ENCODE measurements at regions not wholly inside any gene's neighbourhood (a gene's known extent, or its start where the extent isn't known, plus 50 kb on each side); places are given as distances from the start of the nearest gene placed in this dataset.

GRCh38 chr6:95109212-95109611 lies 468.1 kb upstream of the MANEA start:
- TF ChIP-seq ZSCAN18 (CRISPR knock-in tag; IDR thresholded peaks at IDR 0.05), result no peak
- TF ChIP-seq TEAD1 (CRISPR knock-in tag; IDR thresholded peaks at IDR 0.05), result no peak
- TF ChIP-seq FOXJ3 (CRISPR knock-in tag; IDR thresholded peaks at IDR 0.05; ENCODE audit: borderline replicate concordance), result no peak
- no peak for TF ChIP-seq SMAD4 (CRISPR knock-in tag; IDR thresholded peaks at IDR 0.05)
- TF ChIP-seq CTCF (IDR thresholded peaks at IDR 0.05), result no peak
- TF ChIP-seq JUN (CRISPR knock-in tag; IDR thresholded peaks at IDR 0.05), result no peak
- no peak for TF ChIP-seq HMGXB4 (CRISPR knock-in tag; IDR thresholded peaks at IDR 0.05)
- no peak for TF ChIP-seq ELF4 (CRISPR knock-in tag; IDR thresholded peaks at IDR 0.05; ENCODE audit: low read depth)
- TF ChIP-seq PRDM15 (CRISPR knock-in tag; IDR thresholded peaks at IDR 0.05), result no peak
- TF ChIP-seq, protein P1, sequence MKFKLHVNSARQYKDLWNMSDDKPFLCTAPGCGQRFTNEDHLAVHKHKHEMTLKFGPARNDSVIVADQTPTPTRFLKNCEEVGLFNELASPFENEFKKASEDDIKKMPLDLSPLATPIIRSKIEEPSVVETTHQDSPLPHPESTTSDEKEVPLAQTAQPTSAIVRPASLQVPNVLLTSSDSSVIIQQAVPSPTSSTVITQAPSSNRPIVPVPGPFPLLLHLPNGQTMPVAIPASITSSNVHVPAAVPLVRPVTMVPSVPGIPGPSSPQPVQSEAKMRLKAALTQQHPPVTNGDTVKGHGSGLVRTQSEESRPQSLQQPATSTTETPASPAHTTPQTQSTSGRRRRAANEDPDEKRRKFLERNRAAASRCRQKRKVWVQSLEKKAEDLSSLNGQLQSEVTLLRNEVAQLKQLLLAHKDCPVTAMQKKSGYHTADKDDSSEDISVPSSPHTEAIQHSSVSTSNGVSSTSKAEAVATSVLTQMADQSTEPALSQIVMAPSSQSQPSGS (CRISPR knock-in tag; IDR thresholded peaks at IDR 0.05; ENCODE audit: borderline replicate concordance, low read depth), result no peak
- no peak for TF ChIP-seq SOX15 (CRISPR knock-in tag; IDR thresholded peaks at IDR 0.05)
- no peak for TF ChIP-seq TEAD4 (CRISPR knock-in tag; IDR thresholded peaks at IDR 0.05)
- TF ChIP-seq, protein P2, sequence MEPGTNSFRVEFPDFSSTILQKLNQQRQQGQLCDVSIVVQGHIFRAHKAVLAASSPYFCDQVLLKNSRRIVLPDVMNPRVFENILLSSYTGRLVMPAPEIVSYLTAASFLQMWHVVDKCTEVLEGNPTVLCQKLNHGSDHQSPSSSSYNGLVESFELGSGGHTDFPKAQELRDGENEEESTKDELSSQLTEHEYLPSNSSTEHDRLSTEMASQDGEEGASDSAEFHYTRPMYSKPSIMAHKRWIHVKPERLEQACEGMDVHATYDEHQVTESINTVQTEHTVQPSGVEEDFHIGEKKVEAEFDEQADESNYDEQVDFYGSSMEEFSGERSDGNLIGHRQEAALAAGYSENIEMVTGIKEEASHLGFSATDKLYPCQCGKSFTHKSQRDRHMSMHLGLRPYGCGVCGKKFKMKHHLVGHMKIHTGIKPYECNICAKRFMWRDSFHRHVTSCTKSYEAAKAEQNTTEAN (CRISPR knock-in tag; IDR thresholded peaks at IDR 0.05), result no peak
- no peak for TF ChIP-seq ZNF317 (CRISPR knock-in tag; IDR thresholded peaks at IDR 0.05; ENCODE audit: borderline replicate concordance, low read depth)

Data from WTC11 (cell line).